ENCODE measurements at regions not wholly inside any gene's neighbourhood (a gene's known extent, or its start where the extent isn't known, plus 50 kb on each side); places are given as distances from the start of the nearest gene placed in this dataset.

- no peak for TF ChIP-seq CTCF (IDR thresholded peaks at IDR 0.05)
- TF ChIP-seq POLR2A (IDR thresholded peaks at IDR 0.05), result no peak
Observed at GRCh38 chr7:116332766-116333165, 122.4 kb downstream of the TES start.

Data from uterus (tissue), 2 donors.